ENCODE measurements at regions not wholly inside any gene's neighbourhood (a gene's known extent, or its start where the extent isn't known, plus 50 kb on each side); places are given as distances from the start of the nearest gene placed in this dataset.

- Histone ChIP-seq H3K9me2 (replicated peaks; ENCODE audit: low read length) (no peaks in the 10 kb centered on the region), H3K27me3 (ENCODE audit: low read length) (no peaks in the 10 kb centered on the region), H3K27ac (ENCODE audit: low read length) (no peak overlapping the region), H3K4me2 (ENCODE audit: low read length) (no peak overlapping the region), H3K36me3 (ENCODE audit: low read depth, low read length) (no peaks in the 10 kb centered on the region), H4K20me1 (ENCODE audit: low read length) (no peaks in the 10 kb centered on the region), H3F3A (ENCODE audit: low read length, unreplicated experiment) (no peaks in the 10 kb centered on the region), H3K79me2 (ENCODE audit: low read length) (no peaks in the 10 kb centered on the region), H3K9ac (ENCODE audit: low read length) (no peak overlapping the region), H3K4me1 (ENCODE audit: insufficient read depth, low read length) (peaks cover 6% of the 10 kb centered on the region; the same call in 1 of the 2 replicates), H3K9me3 (ENCODE audit: low read length) (no peaks in the 10 kb centered on the region), H2AFZ (ENCODE audit: low read length) (no peak overlapping the region), H3K4me3 (ENCODE audit: low read length) (no peak overlapping the region)
- DNase-seq (no peak), ATAC-seq (no peak)
- intact Hi-C loops (cut with micrococcal nuclease): no loop called here
- ChIA-PET POLR2A (ENCODE audit: unreplicated experiment) (no interaction called here), CTCF (no interaction called here)
- TF ChIP-seq EZH2phosphoT487 (IDR thresholded peaks at IDR 0.05; ENCODE audit: borderline replicate concordance, low read length) (no peak), CTCF (conservative IDR thresholded peaks at IDR 0.05; ENCODE audit: low read depth, low read length) (no peak), EZH2 (IDR thresholded peaks at IDR 0.05; ENCODE audit: low read length, unreplicated experiment) (no peak)
- BruUV-seq (replicated peaks): no TSS peak
Measured at GRCh38 chr2:234830853-234831252, 121.0 kb upstream of the SH3BP4 start.

GRCh38 chr2:234829074-234829455, 122.8 kb upstream of the SH3BP4 start:
- Histone ChIP-seq H2AFZ (ENCODE audit: low read length) (no peak overlapping the region), H3K9me3 (ENCODE audit: low read length) (no peaks in the 10 kb centered on the region), H3K4me2 (ENCODE audit: low read length) (no peak overlapping the region), H3K27me3 (ENCODE audit: low read length) (no peaks in the 10 kb centered on the region), H4K20me1 (ENCODE audit: low read length) (no peaks in the 10 kb centered on the region), H3K27ac (ENCODE audit: low read length) (no peak overlapping the region), H3F3A (ENCODE audit: low read length, unreplicated experiment) (no peaks in the 10 kb centered on the region), H3K79me2 (ENCODE audit: low read length) (no peaks in the 10 kb centered on the region), H3K4me1 (ENCODE audit: insufficient read depth, low read length) (peaks cover 9% of the 10 kb centered on the region), H3K4me3 (ENCODE audit: low read length) (no peak overlapping the region), H3K36me3 (ENCODE audit: low read depth, low read length) (no peaks in the 10 kb centered on the region), H3K9me2 (replicated peaks; ENCODE audit: low read length) (no peaks in the 10 kb centered on the region), H3K9ac (ENCODE audit: low read length) (no peak overlapping the region)
- ChIA-PET CTCF (interaction anchor here (0.6 kb wide), 2 partner anchors 31 to 144 kb away, joined by 3 read pairs; no protein-coding TSS in a partner anchor), POLR2A (ENCODE audit: unreplicated experiment) (interaction anchor here (0.6 kb wide), 1 partner anchor 9 kb away, joined by 6 read pairs; no protein-coding TSS in a partner anchor)
- TF ChIP-seq CTCF (conservative IDR thresholded peaks at IDR 0.05; ENCODE audit: low read depth, low read length): no peak
- TF ChIP-seq EZH2 (IDR thresholded peaks at IDR 0.05; ENCODE audit: low read length, unreplicated experiment): no peak
- TF ChIP-seq EZH2phosphoT487 (IDR thresholded peaks at IDR 0.05; ENCODE audit: borderline replicate concordance, low read length): no peak
- no TSS peak for BruUV-seq (replicated peaks)
- ATAC-seq: peak; percentile 45; the same call in 1 of the 2 replicates
- DNase-seq: peak; percentile 34
- intact Hi-C loops (cut with micrococcal nuclease): loop anchor here (10.0 kb wide), 1 partner anchor 126 kb away; the partner anchor contains the start of gene SH3BP4

- DNase-seq: no peak
- Histone ChIP-seq H3K36me3 (ENCODE audit: low read depth, low read length) (no peaks in the 10 kb centered on the region), H3K4me3 (ENCODE audit: low read length) (no peak overlapping the region), H3K4me2 (ENCODE audit: low read length) (no peak overlapping the region), H3K4me1 (ENCODE audit: insufficient read depth, low read length) (peaks cover 14% of the 10 kb centered on the region), H3K9me2 (replicated peaks; ENCODE audit: low read length) (no peaks in the 10 kb centered on the region), H2AFZ (ENCODE audit: low read length) (no peak overlapping the region), H3K9ac (ENCODE audit: low read length) (no peak overlapping the region), H3K27ac (ENCODE audit: low read length) (no peak overlapping the region), H4K20me1 (ENCODE audit: low read length) (no peaks in the 10 kb centered on the region), H3F3A (ENCODE audit: low read length, unreplicated experiment) (no peaks in the 10 kb centered on the region), H3K79me2 (ENCODE audit: low read length) (no peaks in the 10 kb centered on the region), H3K9me3 (ENCODE audit: low read length) (no peaks in the 10 kb centered on the region), H3K27me3 (ENCODE audit: low read length) (no peaks in the 10 kb centered on the region)
- ChIA-PET POLR2A (ENCODE audit: unreplicated experiment) (no interaction called here), CTCF (interaction anchor here (0.6 kb wide), 1 partner anchor 30 kb away, joined by 3 read pairs; no protein-coding TSS in a partner anchor)
- intact Hi-C loops (cut with micrococcal nuclease): loop anchor here (10.0 kb wide), 1 partner anchor 126 kb away; the partner anchor contains the start of gene SH3BP4
- TF ChIP-seq CTCF (conservative IDR thresholded peaks at IDR 0.05; ENCODE audit: low read depth, low read length) (no peak), EZH2phosphoT487 (IDR thresholded peaks at IDR 0.05; ENCODE audit: borderline replicate concordance, low read length) (no peak), EZH2 (IDR thresholded peaks at IDR 0.05; ENCODE audit: low read length, unreplicated experiment) (no peak)
- ATAC-seq: no peak
- no TSS peak for BruUV-seq (replicated peaks)
Measured at GRCh38 chr2:234828382-234829073, 123.3 kb upstream of the SH3BP4 start.
